Naive thymus-derived CD4-positive, alpha-beta T cell (primary cell): ENCODE measurements at regions not wholly inside any gene's neighbourhood (a gene's known extent, or its start where the extent isn't known, plus 50 kb on each side); places are given as distances from the start of the nearest gene placed in this dataset.

Experiments
- ATAC-seq: fragments of 150-1000 bp; cut with Tn5 transposase; 2 replicates; pipeline ENCODE4 v1.10.0; 2021; ENCODE audit warnings: mild to moderate bottlenecking, moderate library complexity
- CTCF ChIA-PET: fragments of 350-600 bp; sonication (Branson Sonifier 250); formaldehyde crosslinking; loops from one replicate; lab custom pipeline; 2021; ENCODE audit warnings: antibody characterized with exemption; lab: Charles Lee
- POLR2A ChIA-PET: fragments of 350-600 bp; sonication (Branson Sonifier 250); formaldehyde crosslinking; loops from one replicate; lab custom pipeline; 2021; ENCODE audit warnings: antibody characterized with exemption, inconsistent platforms; lab: Charles Lee
- DNase-seq, 9 donors: peaks; one replicate each; pipeline versions ENCODE4 v3.0.0 to v3.0.0-alpha.2; 2020 to 2022; ENCODE audit warnings: mixed read lengths in 1 of 9
- H3K27ac ChIP-seq: one replicate; pipeline ENCODE4 v1.7.0; 2013; ENCODE audit warnings: mild to moderate bottlenecking, low read depth, low read length, moderate library complexity
- H3K27me3 ChIP-seq, 2 donors: one replicate each; pipeline ENCODE4 v1.7.0; 2013; ENCODE audit warnings: low read length in 2 of 2, mild to moderate bottlenecking in 2 of 2, moderate library complexity in 2 of 2; ENCODE audit not compliant: control insufficient read depth in 2 of 2, insufficient read depth in 2 of 2
- H3K36me3 ChIP-seq, 3 experiments: 1 replicate in 2 of 3; 2 replicates in 1 of 3; pipeline ENCODE4 v1.7.0; 2013; ENCODE audit warnings: low read length in 3 of 3, mild to moderate bottlenecking in 3 of 3, moderate library complexity in 1 of 3; ENCODE audit not compliant: insufficient read depth in 3 of 3, control insufficient read depth in 2 of 3
- H3K4me1 ChIP-seq, 2 donors: one replicate each; pipeline ENCODE4 v1.7.0; 2013; ENCODE audit warnings: low read length in 2 of 2, mild to moderate bottlenecking in 2 of 2, moderate library complexity in 1 of 2; ENCODE audit not compliant: control insufficient read depth in 2 of 2, insufficient read depth in 2 of 2
- H3K4me3 ChIP-seq: 2 replicates; pipeline ENCODE4 v1.7.0; 2013; ENCODE audit warnings: mild to moderate bottlenecking, low read length
- H3K9me3 ChIP-seq, 3 experiments: 1 replicate in 2 of 3; 2 replicates in 1 of 3; pipeline ENCODE4 v1.7.0; 2013; ENCODE audit warnings: low read length in 3 of 3; ENCODE audit not compliant: control insufficient read depth in 2 of 3
- H3K27ac Mint-ChIP-seq, 9 donors: one replicate each; pipeline ENCODE4 v1.8.0; 2020 to 2022; ENCODE audit warnings: mixed read lengths in 9 of 9, mild to moderate bottlenecking in 8 of 9, moderate library complexity in 5 of 9, inconsistent platforms in 2 of 9
- H3K27me3 Mint-ChIP-seq, 5 donors: one replicate each; pipeline ENCODE4 v1.8.0; 2021 to 2022; ENCODE audit warnings: mixed read lengths in 5 of 5, mild to moderate bottlenecking in 1 of 5
- H3K36me3 Mint-ChIP-seq, 5 donors: one replicate each; pipeline ENCODE4 v1.8.0; 2020 to 2022; ENCODE audit warnings: mixed read lengths in 5 of 5, mild to moderate bottlenecking in 3 of 5, inconsistent platforms in 1 of 5
- H3K4me1 Mint-ChIP-seq, 7 donors: one replicate each; pipeline ENCODE4 v1.8.0; 2020 to 2022; ENCODE audit warnings: mixed read lengths in 7 of 7, mild to moderate bottlenecking in 3 of 7, inconsistent platforms in 1 of 7
- H3K4me3 Mint-ChIP-seq, 10 donors: one replicate each; pipeline ENCODE4 v1.8.0; 2020 to 2022; ENCODE audit warnings: mild to moderate bottlenecking in 10 of 10, mixed read lengths in 10 of 10, moderate library complexity in 6 of 10, inconsistent platforms in 2 of 10
- H3K9me3 Mint-ChIP-seq, 11 donors: one replicate each; pipeline ENCODE4 v1.8.0; 2020 to 2022; ENCODE audit warnings: mixed read lengths in 11 of 11, mild to moderate bottlenecking in 4 of 11, inconsistent platforms in 1 of 11, moderate library complexity in 1 of 11
- intact Hi-C, 2 donors: fragments of 100-400 bp; cut with micrococcal nuclease; formaldehyde crosslinking; loops; one replicate each; pipeline ENCODE4 v1.15.1; 2023

DNA sequence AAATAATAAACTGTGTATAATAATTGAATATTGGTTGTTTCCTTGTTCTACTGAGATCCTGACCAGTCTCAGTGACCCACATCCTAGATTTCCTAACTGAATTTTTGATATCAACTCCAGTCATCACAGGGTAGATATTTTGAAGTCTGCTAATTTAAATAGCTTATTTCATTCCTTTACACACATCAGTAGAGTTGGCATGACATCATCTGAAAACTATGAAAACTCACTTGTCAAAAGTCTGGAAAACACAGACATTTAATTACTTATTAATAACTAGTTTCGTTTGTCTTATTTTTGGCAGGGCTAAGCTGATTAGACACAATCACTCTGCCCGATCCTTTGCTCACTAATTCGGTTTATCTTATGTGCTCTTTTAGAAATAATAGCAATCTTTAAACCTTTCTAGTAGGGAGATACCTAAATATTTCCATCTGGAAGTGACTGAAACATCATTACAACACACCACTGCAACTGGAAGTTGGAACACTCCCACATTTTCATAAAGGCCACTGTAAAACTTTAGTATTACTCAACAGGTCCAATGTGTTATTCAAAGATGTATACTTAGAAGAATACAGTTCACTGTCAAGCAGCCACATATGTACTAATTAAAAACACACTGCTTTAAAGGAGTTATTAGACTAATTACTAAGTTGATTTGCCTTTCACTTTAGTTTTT lies 198.4 kb upstream of the ZNF717 start:
- H3K9me3 Mint-ChIP-seq = peaks cover 0 to 34% (median 6%) of the 10 kb centered on the region in 11 donors
- ChIA-PET CTCF (no interaction called here), POLR2A (no interaction called here)
- Histone ChIP-seq H3K4me3 (no peak overlapping the region), H3K9me3 (no peaks in the 10 kb centered on the region), H3K27me3 (no peaks in the 10 kb centered on the region), H3K4me1 (no peaks in the 10 kb centered on the region), H3K27ac (no peak overlapping the region), H3K36me3 (no peaks in the 10 kb centered on the region)
- H3K4me3 Mint-ChIP-seq = no peak overlapping the region
- no peak overlapping the region for H3K27ac Mint-ChIP-seq
- H3K27me3 Mint-ChIP-seq = no peaks in the 10 kb centered on the region
- H3K4me1 Mint-ChIP-seq = no peaks in the 10 kb centered on the region
- intact Hi-C loops = no loop called here
- ATAC-seq = no peak
- H3K36me3 Mint-ChIP-seq = peaks cover 0 to 4% (median 0%) of the 10 kb centered on the region in 5 donors
- DNase-seq = no peak

DNA sequence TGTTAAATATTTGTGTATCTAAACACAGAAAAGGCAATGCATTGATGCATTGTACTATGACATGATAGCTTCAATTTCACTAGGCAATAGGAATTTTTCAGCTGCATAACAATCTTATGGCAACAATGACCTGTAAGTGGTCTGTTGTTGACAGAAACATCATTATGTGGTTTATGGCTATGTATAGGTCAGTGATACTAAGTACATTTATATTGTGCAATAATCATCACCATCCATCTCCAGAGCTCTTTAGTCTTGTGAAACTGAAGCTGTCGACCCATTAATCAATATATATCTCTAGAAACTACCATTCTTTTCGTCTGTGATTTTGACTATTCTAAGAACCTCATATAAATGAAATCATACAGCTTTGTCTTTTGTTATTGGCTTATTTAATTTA lies 200.1 kb upstream of the ZNF717 start:
- Mint-ChIP-seq H3K27me3 (no peaks in the 10 kb centered on the region), H3K4me1 (no peaks in the 10 kb centered on the region), H3K36me3 (peaks cover 0 to 4% (median 0%) of the 10 kb centered on the region in 5 donors), H3K27ac (no peak overlapping the region), H3K4me3 (no peak overlapping the region), H3K9me3 (peaks cover 0 to 34% (median 5%) of the 10 kb centered on the region in 11 donors)
- ATAC-seq (no peak), DNase-seq (no peak)
- no peaks in the 10 kb centered on the region for H3K4me1 ChIP-seq
- POLR2A ChIA-PET = no interaction called here
- intact Hi-C loops = no loop called here
- no peak overlapping the region for H3K27ac ChIP-seq
- H3K36me3 ChIP-seq = no peaks in the 10 kb centered on the region
- CTCF ChIA-PET = no interaction called here
- H3K9me3 ChIP-seq = no peaks in the 10 kb centered on the region
- H3K27me3 ChIP-seq = no peaks in the 10 kb centered on the region
- no peak overlapping the region for H3K4me3 ChIP-seq

DNA sequence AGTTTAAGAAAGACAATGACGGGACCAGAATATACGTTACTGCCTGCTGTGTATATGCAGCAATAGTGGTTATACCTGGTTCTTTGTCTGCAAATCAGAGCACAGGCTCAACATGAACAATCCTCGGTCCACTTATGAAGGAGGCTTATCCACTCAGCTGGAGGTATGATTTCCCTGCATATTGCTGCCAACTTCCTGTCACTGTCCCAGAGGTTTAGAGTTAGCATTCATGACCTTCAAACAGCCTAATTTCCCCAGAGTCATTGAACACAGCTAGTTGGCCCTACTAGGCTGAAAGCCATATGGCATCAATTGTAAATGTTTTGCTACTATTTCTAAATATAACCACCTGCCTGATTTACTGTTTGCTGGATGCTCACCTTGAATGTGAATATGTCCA lies 224.9 kb upstream of the ZNF717 start:
- Histone ChIP-seq H3K4me3 (no peak overlapping the region), H3K36me3 (no peaks in the 10 kb centered on the region), H3K9me3 (no peaks in the 10 kb centered on the region), H3K27ac (no peak overlapping the region), H3K27me3 (no peaks in the 10 kb centered on the region), H3K4me1 (no peaks in the 10 kb centered on the region)
- ChIA-PET POLR2A (no interaction called here), CTCF (no interaction called here)
- ATAC-seq (no peak), DNase-seq (no peak)
- Mint-ChIP-seq H3K4me1 (no peaks in the 10 kb centered on the region), H3K27ac (no peak overlapping the region), H3K36me3 (peaks cover 0 to 4% (median 0%) of the 10 kb centered on the region in 5 donors), H3K27me3 (no peaks in the 10 kb centered on the region), H3K9me3 (peaks cover 0 to 13% (median 7%) of the 10 kb centered on the region in 11 donors), H3K4me3 (no peak overlapping the region)
- intact Hi-C loops = no loop called here

DNA sequence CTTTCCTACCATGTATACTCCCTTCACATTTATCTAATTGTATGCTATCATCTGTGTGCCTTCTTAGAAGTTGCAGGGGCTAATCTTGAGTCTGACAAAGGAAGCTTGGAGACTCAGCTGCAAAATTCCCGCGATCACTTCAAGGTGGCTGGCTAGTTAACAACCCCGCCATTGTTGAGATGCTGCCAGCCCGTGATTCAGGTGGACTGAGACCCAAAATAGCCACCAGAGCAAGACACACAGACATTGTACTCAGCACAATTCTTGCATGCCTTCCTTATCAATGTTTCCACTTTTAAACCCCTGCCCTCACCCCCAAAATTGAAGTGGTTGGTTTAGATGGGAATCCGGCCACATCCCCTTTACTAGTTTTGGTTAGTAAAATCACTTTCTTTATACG lies 225.8 kb upstream of the ZNF717 start:
- ChIA-PET POLR2A (no interaction called here), CTCF (no interaction called here)
- intact Hi-C loops = no loop called here
- H3K36me3 Mint-ChIP-seq = peaks cover 0 to 4% (median 0%) of the 10 kb centered on the region in 5 donors
- DNase-seq (no peak), ATAC-seq (no peak)
- H3K27ac ChIP-seq = no peak overlapping the region
- no peak overlapping the region for H3K4me3 ChIP-seq
- no peaks in the 10 kb centered on the region for H3K9me3 ChIP-seq
- no peak overlapping the region for H3K27ac Mint-ChIP-seq
- H3K4me1 Mint-ChIP-seq = no peaks in the 10 kb centered on the region
- H3K27me3 ChIP-seq = no peaks in the 10 kb centered on the region
- peaks cover 0 to 11% (median 7%) of the 10 kb centered on the region in 11 donors for H3K9me3 Mint-ChIP-seq
- no peaks in the 10 kb centered on the region for H3K4me1 ChIP-seq
- no peaks in the 10 kb centered on the region for H3K27me3 Mint-ChIP-seq
- no peaks in the 10 kb centered on the region for H3K36me3 ChIP-seq
- H3K4me3 Mint-ChIP-seq = no peak overlapping the region

DNA sequence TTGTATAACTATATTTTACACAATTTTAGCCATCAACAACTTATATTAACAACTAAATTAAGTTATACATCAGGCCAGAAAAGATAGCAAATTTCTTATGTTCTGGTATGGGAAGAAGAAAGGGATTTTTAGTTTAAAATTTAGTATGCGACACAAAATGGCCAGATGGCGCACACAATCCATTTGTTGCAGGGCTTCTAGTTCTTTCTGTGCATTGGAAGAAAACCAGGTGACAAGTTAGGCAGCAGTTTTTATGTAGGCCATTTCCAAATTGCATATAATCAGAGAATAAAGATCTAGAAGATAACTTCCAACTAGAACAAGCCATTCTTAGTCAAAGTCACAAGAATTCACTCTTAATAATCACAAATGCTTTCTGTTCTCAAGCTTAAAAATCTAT lies 230.1 kb upstream of the ZNF717 start:
- no peaks in the 10 kb centered on the region for H3K27me3 Mint-ChIP-seq
- ChIA-PET POLR2A (no interaction called here), CTCF (no interaction called here)
- H3K4me3 Mint-ChIP-seq = no peak overlapping the region
- H3K27ac Mint-ChIP-seq = no peak overlapping the region
- Histone ChIP-seq H3K4me1 (no peaks in the 10 kb centered on the region), H3K27me3 (no peaks in the 10 kb centered on the region), H3K4me3 (no peak overlapping the region), H3K36me3 (no peaks in the 10 kb centered on the region), H3K27ac (no peak overlapping the region), H3K9me3 (peaks cover 0 to 7% (median 0%) of the 10 kb centered on the region in 3 experiments)
- H3K9me3 Mint-ChIP-seq = peaks cover 0 to 14% (median 0%) of the 10 kb centered on the region in 11 donors
- H3K4me1 Mint-ChIP-seq = no peaks in the 10 kb centered on the region
- peaks cover 0 to 4% (median 0%) of the 10 kb centered on the region in 5 donors for H3K36me3 Mint-ChIP-seq
- intact Hi-C loops = no loop called here
- ATAC-seq (no peak), DNase-seq (no peak)

DNA sequence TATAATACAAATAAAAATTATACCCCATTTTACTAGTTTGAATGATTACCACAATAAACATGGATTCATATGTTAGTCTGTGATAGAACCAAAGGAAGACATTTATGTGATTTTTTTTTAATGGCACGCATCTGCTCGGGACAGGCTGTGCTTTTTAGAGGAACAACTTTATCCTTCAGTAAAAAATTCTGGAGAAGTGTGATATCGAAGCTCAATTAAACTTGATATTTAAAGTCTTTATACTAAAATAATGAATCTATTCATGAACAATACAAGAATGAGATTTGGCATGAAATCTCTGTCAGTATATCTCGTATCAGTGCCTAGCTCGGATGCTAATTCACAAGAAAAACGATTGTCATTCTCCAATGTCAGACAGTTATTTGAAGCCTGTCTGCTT lies 230.8 kb upstream of the ZNF717 start:
- Histone ChIP-seq H3K36me3 (no peaks in the 10 kb centered on the region), H3K4me1 (no peaks in the 10 kb centered on the region), H3K4me3 (no peak overlapping the region), H3K27ac (no peak overlapping the region), H3K27me3 (no peaks in the 10 kb centered on the region), H3K9me3 (peaks cover 0 to 7% (median 0%) of the 10 kb centered on the region in 3 experiments)
- intact Hi-C loops = no loop called here
- ATAC-seq (no peak), DNase-seq (no peak)
- no peaks in the 10 kb centered on the region for H3K27me3 Mint-ChIP-seq
- POLR2A ChIA-PET = no interaction called here
- peaks cover 0 to 18% (median 0%) of the 10 kb centered on the region in 11 donors for H3K9me3 Mint-ChIP-seq
- H3K36me3 Mint-ChIP-seq = peaks cover 0 to 4% (median 0%) of the 10 kb centered on the region in 5 donors
- no peak overlapping the region for H3K4me3 Mint-ChIP-seq
- H3K27ac Mint-ChIP-seq = no peak overlapping the region
- CTCF ChIA-PET = no interaction called here
- no peaks in the 10 kb centered on the region for H3K4me1 Mint-ChIP-seq
